Pancreas (tissue), 10 donors: ENCODE measurements at regions not wholly inside any gene's neighbourhood (a gene's known extent, or its start where the extent isn't known, plus 50 kb on each side); places are given as distances from the start of the nearest gene placed in this dataset.

Experiments used
- ATAC-seq, 4 donors: fragments of 200-7000 bp; cut with Tn5 transposase; one replicate each; pipeline versions ENCODE4 v1.8.0 to v1.9.1; 2020; ENCODE audit warnings: mild to moderate bottlenecking in 4 of 4, moderate library complexity in 4 of 4
- DNase-seq, 6 donors: peaks; one replicate each; pipeline ENCODE4 v3.0.0-alpha.2; 2020
- FAIRE-seq: peaks from 2 replicates; lab custom pipeline; 2012; peaks lifted over from hg19 to GRCh38; lab: Jason Lieb, UNC
- H3K27ac ChIP-seq, 4 donors: fragments of 200-600 bp; sonication (generic); 1 replicate in 3 of 4; 2 replicates in 1 of 4; pipeline versions ENCODE4 v1.5.0 to v1.8.0; 2020
- H3K27me3 ChIP-seq, 4 donors: fragments of 200-600 bp; one replicate each; pipeline ENCODE4 v1.8.0; 2021
- H3K36me3 ChIP-seq, 3 donors: fragments of 200-600 bp; sonication (generic) in 1 of 3; one replicate each; pipeline versions ENCODE4 v1.5.0 to v1.8.0; 2020 to 2021
- H3K4me1 ChIP-seq, 3 donors: fragments of 200-600 bp; one replicate each; pipeline ENCODE4 v1.8.0; 2021
- H3K4me3 ChIP-seq, 4 donors: fragments of 200-600 bp; sonication (generic) in 2 of 4; one replicate each; pipeline versions ENCODE4 v1.5.0 to v1.8.0; 2020 to 2021
- H3K9me3 ChIP-seq, 4 donors: fragments of 200-600 bp; one replicate each; pipeline ENCODE4 v1.8.0; 2021
- CTCF ChIP-seq, 4 donors: fragments of 200-600 bp; sonication (generic) in 3 of 4; IDR thresholded peaks; one replicate each; pipeline versions ENCODE4 v1.5.0 to v1.8.0; 2021; ENCODE audit warnings: antibody characterized with exemption in 4 of 4
- WGBS, 2 donors: extraction: QIAGEN DNeasy Blood & Tissue Kit; methylation state at CpG; one replicate each; pipeline ENCODE4 v1.1.7; 2013; 5-methylcytosine and 5-hydroxymethylcytosine counted together
- intact Hi-C, 3 donors: fragments of 100-400 bp; cut with DNase I; formaldehyde crosslinking; loops; one replicate each; pipeline versions ENCODE4 v1.11.1 to v1.14.2; 2022
- donor health status: healthy with polysubstance abuse.
- donor health status: DM: no; HTN: no; CAD: no; lungs with moderate emphysema.
- donor health status: DM: no; HTN: no; CAD: no.
- donor health status: control.
- donor health status: control.
- donor health status: Bipolar disorder and iron deficiency.
- donor health status: DM: yes; HTN: yes; CAD: no.
- donor health status: DM: no; HTN: no; CAD: no.
- donor health status: DM: no; HTN: no; CAD: no.
- donor health status: DM: yes; HTN: yes; CAD: no.

DNA sequence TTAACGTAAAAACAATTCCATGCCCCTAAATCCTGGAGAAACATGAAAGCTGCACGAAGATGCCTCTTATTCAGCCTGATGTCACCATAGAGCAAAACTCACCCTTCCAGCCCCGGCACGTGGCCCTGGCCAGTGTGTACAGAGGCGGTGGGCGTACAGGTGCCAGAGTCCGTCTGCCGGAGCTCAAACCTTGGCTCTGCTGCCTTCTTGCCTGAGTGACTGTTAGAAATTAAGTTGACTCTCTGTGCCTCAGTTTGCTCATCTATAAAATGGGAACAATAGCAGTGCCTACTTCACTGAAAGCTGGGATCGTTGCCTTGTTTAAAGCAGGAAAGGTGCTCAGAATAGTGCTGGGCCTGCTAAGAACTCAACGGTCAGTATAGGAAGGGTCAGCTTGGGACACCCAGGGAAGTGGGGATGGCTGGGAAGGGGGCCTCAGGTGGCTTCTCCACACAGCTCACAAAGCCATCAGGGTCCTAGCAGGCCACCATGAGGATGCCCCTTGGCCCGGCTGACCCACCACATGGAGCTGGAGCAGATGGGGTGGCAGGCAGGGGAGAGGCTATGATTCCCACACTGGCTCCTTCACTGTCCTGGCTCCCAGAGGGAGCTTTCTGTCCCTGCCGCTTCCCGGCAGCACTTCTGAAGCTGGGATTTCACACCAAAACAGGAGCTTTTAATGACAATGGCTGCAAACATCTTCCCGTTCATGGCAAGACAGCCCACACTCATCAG lies 237.2 kb downstream of the NPHP4 start:
- WGBS, 2 donors = 55 to 65% methylated on average over 14 of the region's 14 CpGs
- H3K4me1 ChIP-seq = no peaks in the 10 kb centered on the region
- no peaks in the 10 kb centered on the region for H3K36me3 ChIP-seq
- H3K9me3 ChIP-seq = no peaks in the 10 kb centered on the region
- H3K27ac ChIP-seq = no peak overlapping the region
- intact Hi-C loops = no loop called here
- TF ChIP-seq CTCF (IDR thresholded peaks at IDR 0.05) = no peak
- ATAC-seq = no peak
- DNase-seq = peak in 1 of 6 donors; percentile 26
- H3K4me3 ChIP-seq = no peak overlapping the region
- no peak for FAIRE-seq
- no peaks in the 10 kb centered on the region for H3K27me3 ChIP-seq

DNA sequence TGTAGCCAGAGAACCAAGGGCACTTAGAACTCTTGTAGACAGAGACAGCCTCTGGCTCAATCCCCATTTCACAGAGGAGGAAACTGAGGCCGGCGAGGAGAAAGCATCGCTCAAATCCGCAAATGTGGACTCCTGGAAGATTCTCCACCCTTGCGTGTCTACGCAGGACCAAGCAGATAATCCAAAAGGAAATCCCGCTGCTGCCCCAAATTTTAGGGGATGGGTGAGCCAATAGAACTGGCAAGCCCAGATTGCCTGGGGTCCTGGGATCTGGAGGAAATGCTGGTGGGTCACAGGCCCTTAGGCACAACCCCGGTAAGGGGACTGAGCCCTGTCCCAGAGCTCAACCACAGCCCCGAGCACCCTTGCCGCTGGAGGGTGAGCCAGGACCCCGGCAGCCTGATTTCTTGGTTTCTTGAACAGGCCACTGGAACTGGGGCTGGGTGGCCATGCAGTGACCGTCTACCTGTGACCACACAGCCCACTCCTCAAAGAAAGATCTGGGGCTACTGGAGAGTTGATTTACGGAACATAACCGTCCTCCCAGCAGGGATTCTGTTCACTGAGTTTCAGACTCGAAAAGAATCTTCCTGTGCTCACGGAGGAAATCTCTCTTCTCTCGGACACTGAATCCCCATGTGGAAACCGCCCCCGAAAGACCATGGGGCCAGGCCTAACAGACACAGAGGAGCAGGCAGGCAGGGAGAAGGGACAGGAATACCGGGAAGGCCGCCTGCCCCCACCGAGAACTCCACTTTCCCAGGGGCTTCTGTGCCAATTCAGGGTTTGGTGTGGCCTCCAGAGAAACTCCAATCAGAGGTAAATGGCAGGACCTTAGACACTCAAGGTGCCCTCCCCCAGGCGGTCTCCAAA lies 238.4 kb downstream of the NPHP4 start:
- no peak for TF ChIP-seq CTCF (IDR thresholded peaks at IDR 0.05)
- WGBS, 2 donors = 66 to 73% methylated on average over 23 of the region's 23 CpGs
- H3K4me1 ChIP-seq = no peaks in the 10 kb centered on the region
- H3K9me3 ChIP-seq = no peaks in the 10 kb centered on the region
- no peak for ATAC-seq
- FAIRE-seq = no peak
- intact Hi-C loops = no loop called here
- H3K4me3 ChIP-seq = no peak overlapping the region
- H3K36me3 ChIP-seq = no peaks in the 10 kb centered on the region
- no peaks in the 10 kb centered on the region for H3K27me3 ChIP-seq
- DNase-seq = peak in 2 of 6 donors; percentile 29 to 30
- no peak overlapping the region for H3K27ac ChIP-seq

DNA sequence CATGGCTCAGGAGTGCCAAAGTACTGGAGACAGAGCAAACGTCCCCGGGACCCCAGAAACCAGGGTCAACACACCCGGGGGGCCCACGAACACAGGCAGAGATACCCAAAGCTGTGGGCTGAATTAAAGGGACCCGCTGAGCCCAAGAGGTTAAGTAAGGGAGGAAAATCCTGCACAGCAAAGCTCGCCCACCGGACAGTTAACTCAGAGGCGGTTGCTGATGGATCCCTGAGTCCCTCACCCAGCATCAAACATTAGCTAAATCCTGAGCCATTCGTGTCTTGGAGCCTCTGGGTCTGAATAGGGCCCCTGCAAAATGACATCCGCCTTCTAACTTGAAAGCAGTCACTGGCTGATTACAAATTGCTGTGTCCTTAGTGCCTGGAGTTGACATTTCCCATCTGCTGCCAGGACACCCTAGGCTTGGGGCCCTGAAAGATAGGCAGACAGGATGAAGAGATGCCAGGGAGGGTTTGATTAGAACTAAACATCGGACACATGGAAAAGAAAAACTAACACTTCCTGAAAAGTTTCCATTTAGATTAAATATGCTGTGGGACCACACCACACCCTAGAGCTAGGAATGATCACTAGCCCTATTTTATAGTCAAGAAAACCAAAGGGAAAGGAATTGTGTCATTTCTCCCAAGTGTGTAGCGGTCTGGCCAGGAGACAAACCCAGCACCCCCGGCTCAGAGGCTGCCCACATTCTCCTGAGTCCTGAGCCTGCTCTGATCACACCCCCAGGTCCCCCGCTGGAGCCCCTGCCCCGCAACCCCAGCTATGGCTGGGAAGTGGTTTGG lies 239.3 kb downstream of the NPHP4 start:
- DNase-seq = peak in 2 of 6 donors; percentile 14 to 22
- H3K27me3 ChIP-seq = no peaks in the 10 kb centered on the region
- intact Hi-C loops = no loop called here

More for the DNA sequence above, 239.3 kb downstream of the NPHP4 start:
- Histone ChIP-seq H3K9me3 (no peaks in the 10 kb centered on the region), H3K4me1 (no peaks in the 10 kb centered on the region), H3K36me3 (no peaks in the 10 kb centered on the region), H3K4me3 (no peak overlapping the region), H3K27ac (no peak overlapping the region)
- TF ChIP-seq CTCF (IDR thresholded peaks at IDR 0.05) = no peak
- FAIRE-seq (no peak), ATAC-seq (no peak)
- 54 to 60% methylated on average over 15 of the region's 15 CpGs for WGBS, 2 donors
